GM12878 (cell line): ENCODE measurements at regions not wholly inside any gene's neighbourhood (a gene's known extent, or its start where the extent isn't known, plus 50 kb on each side); places are given as distances from the start of the nearest gene placed in this dataset.

ENCODE experiments used
- CTCF ChIP-seq, 3 experiments: IDR thresholded peaks in 2 of 3; conservative IDR thresholded peaks in 1 of 3; 2 replicates each; pipeline ENCODE4 v1.5.1; 2011; ENCODE audit warnings: low read depth in 3 of 3, low read length in 3 of 3, mild to moderate bottlenecking in 3 of 3, control low read depth in 2 of 3, moderate library complexity in 2 of 3, inconsistent platforms in 1 of 3, mixed read lengths in 1 of 3; ENCODE audit not compliant: control insufficient read depth in 2 of 3, insufficient read depth in 1 of 3; ENCODE audit errors: extremely low read depth in 1 of 3
- EZH2 ChIP-seq: IDR thresholded peaks from 2 replicates; pipeline ENCODE4 v1.6.1; 2012; ENCODE audit warnings: low read depth, mild to moderate bottlenecking, control low read depth, inconsistent platforms, low read length, borderline replicate concordance; ENCODE audit not compliant: control insufficient read depth
- FOS ChIP-seq: IDR thresholded peaks from 3 replicates; pipeline ENCODE4 v1.6.1; 2011; ENCODE audit warnings: borderline replicate concordance; ENCODE audit not compliant: insufficient read length; ENCODE audit errors: extremely low read depth
- MYB ChIP-seq: fragments of 150-350 bp; IDR thresholded peaks from 2 replicates; pipeline ENCODE4 v1.6.1; 2014; ENCODE audit warnings: mild to moderate bottlenecking, low read depth, low read length, borderline replicate concordance
- NR2C2 ChIP-seq: IDR thresholded peaks from 2 replicates; pipeline ENCODE4 v1.6.1; 2011; ENCODE audit warnings: borderline replicate concordance, low read depth; ENCODE audit not compliant: control insufficient read depth, insufficient read length
- PAX5 ChIP-seq: IDR thresholded peaks from 2 replicates; pipeline ENCODE4 v1.6.1; 2011; ENCODE audit warnings: low read depth, low read length, borderline replicate concordance
- RAD21 ChIP-seq: IDR thresholded peaks from 2 replicates; pipeline ENCODE4 v1.6.1; 2011; ENCODE audit warnings: mild to moderate bottlenecking, low read depth, low read length, moderate library complexity; ENCODE audit not compliant: insufficient read depth
- SRF ChIP-seq, 2 experiments: IDR thresholded peaks; 2 replicates each; pipeline ENCODE4 v1.6.1; 2011; ENCODE audit warnings: low read depth in 2 of 2, low read length in 2 of 2, mild to moderate bottlenecking in 1 of 2, moderate library complexity in 1 of 2
- ZNF384 ChIP-seq: IDR thresholded peaks from 2 replicates; pipeline ENCODE4 v1.6.1; 2012; ENCODE audit warnings: low read depth, mild to moderate bottlenecking, low read length, improper control_type of control experiment, borderline replicate concordance
- TF ChIP-seq, protein P1 (sequence below): fragments of 450-650 bp; conservative IDR thresholded peaks from 2 replicates; pipeline ENCODE4 v1.6.1; 2017; ENCODE audit warnings: mild to moderate bottlenecking, moderate library complexity
- TF ChIP-seq, protein P2 (sequence below): IDR thresholded peaks from 2 replicates; pipeline ENCODE4 v1.6.1; 2012; ENCODE audit warnings: mild to moderate bottlenecking, low read depth, low read length

GRCh38 chr17:77372444-77373298, 231.9 kb downstream of the SEC14L1 start:
- no peak for TF ChIP-seq CTCF (IDR thresholded peaks at IDR 0.05 in 2 of 3, conservative IDR thresholded peaks at IDR 0.05 in 1 of 3; ENCODE audit: control insufficient read depth in 2 of 3, extremely low read depth in 1 of 3, insufficient read depth in 1 of 3, low read depth in 3 of 3, low read length in 3 of 3)
- TF ChIP-seq NR2C2, result no peak
- no peak for TF ChIP-seq PAX5
- no peak for TF ChIP-seq MYB
- TF ChIP-seq RAD21, result no peak
- no peak for TF ChIP-seq FOS
- TF ChIP-seq, protein P1, sequence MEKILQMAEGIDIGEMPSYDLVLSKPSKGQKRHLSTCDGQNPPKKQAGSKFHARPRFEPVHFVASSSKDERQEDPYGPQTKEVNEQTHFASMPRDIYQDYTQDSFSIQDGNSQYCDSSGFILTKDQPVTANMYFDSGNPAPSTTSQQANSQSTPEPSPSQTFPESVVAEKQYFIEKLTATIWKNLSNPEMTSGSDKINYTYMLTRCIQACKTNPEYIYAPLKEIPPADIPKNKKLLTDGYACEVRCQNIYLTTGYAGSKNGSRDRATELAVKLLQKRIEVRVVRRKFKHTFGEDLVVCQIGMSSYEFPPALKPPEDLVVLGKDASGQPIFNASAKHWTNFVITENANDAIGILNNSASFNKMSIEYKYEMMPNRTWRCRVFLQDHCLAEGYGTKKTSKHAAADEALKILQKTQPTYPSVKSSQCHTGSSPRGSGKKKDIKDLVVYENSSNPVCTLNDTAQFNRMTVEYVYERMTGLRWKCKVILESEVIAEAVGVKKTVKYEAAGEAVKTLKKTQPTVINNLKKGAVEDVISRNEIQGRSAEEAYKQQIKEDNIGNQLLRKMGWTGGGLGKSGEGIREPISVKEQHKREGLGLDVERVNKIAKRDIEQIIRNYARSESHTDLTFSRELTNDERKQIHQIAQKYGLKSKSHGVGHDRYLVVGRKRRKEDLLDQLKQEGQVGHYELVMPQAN, result no peak
- no peak for TF ChIP-seq ZNF384
- TF ChIP-seq, protein P2, sequence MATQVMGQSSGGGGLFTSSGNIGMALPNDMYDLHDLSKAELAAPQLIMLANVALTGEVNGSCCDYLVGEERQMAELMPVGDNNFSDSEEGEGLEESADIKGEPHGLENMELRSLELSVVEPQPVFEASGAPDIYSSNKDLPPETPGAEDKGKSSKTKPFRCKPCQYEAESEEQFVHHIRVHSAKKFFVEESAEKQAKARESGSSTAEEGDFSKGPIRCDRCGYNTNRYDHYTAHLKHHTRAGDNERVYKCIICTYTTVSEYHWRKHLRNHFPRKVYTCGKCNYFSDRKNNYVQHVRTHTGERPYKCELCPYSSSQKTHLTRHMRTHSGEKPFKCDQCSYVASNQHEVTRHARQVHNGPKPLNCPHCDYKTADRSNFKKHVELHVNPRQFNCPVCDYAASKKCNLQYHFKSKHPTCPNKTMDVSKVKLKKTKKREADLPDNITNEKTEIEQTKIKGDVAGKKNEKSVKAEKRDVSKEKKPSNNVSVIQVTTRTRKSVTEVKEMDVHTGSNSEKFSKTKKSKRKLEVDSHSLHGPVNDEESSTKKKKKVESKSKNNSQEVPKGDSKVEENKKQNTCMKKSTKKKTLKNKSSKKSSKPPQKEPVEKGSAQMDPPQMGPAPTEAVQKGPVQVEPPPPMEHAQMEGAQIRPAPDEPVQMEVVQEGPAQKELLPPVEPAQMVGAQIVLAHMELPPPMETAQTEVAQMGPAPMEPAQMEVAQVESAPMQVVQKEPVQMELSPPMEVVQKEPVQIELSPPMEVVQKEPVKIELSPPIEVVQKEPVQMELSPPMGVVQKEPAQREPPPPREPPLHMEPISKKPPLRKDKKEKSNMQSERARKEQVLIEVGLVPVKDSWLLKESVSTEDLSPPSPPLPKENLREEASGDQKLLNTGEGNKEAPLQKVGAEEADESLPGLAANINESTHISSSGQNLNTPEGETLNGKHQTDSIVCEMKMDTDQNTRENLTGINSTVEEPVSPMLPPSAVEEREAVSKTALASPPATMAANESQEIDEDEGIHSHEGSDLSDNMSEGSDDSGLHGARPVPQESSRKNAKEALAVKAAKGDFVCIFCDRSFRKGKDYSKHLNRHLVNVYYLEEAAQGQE, result no peak
- no peak for TF ChIP-seq EZH2
- no peak for TF ChIP-seq SRF (IDR thresholded peaks at IDR 0.05; ENCODE audit: low read depth in 2 of 2, low read length in 2 of 2)
